ENCODE measurements at regions not wholly inside any gene's neighbourhood (a gene's known extent, or its start where the extent isn't known, plus 50 kb on each side); places are given as distances from the start of the nearest gene placed in this dataset.
A peak's percentile ranks its signal among the peaks of the same experiment; 100 is the strongest.

DNA sequence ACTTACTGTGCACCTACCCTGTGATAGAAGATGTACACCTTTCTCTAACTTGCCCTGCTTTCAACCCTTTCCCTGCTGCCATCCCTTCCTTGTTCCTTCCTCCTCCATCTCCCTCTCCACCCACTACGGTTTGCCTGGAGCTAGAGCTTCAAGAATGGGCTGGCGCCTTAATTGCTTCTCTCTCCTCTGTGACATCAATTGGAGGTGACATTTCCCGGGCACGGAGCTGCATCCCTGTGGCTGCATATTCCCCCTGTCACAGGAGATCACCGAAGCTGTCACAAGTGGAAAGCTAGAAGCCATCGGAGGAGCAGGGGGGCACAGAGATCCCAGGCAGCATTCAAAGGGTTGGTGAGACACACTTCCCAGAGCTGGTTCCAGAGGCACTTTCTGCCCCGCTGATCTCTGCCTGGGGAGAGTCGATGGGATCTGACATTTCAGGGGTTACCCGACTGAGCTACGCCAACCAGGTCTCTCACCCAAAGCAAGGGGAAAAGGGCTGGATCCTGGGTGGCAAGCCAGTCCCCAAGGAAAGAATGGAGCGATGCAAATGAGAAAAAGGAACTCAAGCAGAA lies 604.9 kb downstream of the MED13L start:
- TF ChIP-seq, protein P1, sequence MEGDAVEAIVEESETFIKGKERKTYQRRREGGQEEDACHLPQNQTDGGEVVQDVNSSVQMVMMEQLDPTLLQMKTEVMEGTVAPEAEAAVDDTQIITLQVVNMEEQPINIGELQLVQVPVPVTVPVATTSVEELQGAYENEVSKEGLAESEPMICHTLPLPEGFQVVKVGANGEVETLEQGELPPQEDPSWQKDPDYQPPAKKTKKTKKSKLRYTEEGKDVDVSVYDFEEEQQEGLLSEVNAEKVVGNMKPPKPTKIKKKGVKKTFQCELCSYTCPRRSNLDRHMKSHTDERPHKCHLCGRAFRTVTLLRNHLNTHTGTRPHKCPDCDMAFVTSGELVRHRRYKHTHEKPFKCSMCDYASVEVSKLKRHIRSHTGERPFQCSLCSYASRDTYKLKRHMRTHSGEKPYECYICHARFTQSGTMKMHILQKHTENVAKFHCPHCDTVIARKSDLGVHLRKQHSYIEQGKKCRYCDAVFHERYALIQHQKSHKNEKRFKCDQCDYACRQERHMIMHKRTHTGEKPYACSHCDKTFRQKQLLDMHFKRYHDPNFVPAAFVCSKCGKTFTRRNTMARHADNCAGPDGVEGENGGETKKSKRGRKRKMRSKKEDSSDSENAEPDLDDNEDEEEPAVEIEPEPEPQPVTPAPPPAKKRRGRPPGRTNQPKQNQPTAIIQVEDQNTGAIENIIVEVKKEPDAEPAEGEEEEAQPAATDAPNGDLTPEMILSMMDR (conservative IDR thresholded peaks at IDR 0.05) = no peak
- no peak for TF ChIP-seq ZFX (IDR thresholded peaks at IDR 0.05)
- H3K27ac ChIP-seq = no peak overlapping the region

DNA sequence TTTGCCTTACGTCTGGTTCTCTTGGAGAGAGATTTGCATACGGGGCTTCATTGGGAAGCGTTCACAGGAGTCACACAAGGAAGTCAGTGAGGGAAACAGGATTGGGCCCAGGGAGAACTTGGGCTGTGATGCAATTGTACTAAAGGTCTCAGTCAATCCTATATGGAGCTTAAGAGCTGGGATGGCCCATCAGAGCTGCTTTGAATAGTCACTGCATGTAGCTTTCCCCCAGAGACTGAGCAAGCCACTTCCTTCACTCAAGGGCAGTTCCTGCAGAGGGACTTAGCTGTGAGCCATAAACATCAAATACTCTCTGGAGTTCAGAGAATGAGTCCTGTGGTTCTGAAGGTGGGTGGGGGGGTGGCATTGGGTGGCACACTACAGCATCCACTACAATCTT lies 605.4 kb downstream of the MED13L start:
- TF ChIP-seq, protein P1 (conservative IDR thresholded peaks at IDR 0.05) = no peak
- no peak for TF ChIP-seq ZFX (IDR thresholded peaks at IDR 0.05)
- no peak overlapping the region for H3K27ac ChIP-seq

DNA sequence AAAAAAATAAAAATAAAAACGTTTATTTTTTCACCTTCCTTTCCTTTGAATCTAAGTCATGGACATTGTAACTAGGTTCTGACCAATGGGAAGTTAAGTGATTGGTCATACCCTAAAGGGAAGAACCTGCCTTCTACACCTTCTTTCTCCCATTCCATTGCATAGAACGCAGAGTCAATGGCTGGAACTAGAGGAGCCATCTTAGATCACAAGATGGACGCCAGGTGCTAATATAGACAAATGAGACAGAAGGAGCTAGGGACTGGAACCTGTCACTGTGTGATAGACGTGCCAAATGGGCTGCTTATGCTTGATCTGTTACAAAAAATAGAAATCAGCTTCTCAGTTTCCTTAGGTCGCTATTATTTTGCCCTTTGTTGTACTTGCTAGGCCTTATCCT lies 606.6 kb downstream of the MED13L start:
- TF ChIP-seq, protein P1 (conservative IDR thresholded peaks at IDR 0.05) = no peak
- no peak for TF ChIP-seq ZFX (IDR thresholded peaks at IDR 0.05)

DNA sequence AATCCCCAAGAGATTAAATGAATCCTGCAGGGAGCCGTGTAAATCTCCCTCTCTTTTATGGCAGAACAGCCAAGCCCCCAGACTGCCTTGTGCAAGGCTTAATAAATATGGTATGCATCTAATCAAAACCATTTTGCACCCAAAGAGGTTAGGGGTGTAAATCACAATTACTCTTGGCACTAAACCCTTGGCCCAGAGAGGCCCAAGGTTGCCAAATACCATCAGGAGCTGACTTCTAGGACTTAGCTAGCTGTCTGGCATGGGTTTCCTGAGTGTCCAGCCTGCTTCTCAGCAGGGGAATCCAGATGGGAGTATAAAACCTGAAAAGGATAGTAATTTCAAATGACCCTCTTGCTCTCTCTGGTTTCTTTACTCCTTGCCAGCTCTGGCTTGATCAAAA lies 610.4 kb downstream of the MED13L start:
- TF ChIP-seq ZFX (IDR thresholded peaks at IDR 0.05) = no peak
- TF ChIP-seq, protein P1 (conservative IDR thresholded peaks at IDR 0.05) = no peak
- H3K27ac ChIP-seq = no peak overlapping the region

More for the DNA sequence above, 606.6 kb downstream of the MED13L start:
- no peak overlapping the region for H3K27ac ChIP-seq

DNA sequence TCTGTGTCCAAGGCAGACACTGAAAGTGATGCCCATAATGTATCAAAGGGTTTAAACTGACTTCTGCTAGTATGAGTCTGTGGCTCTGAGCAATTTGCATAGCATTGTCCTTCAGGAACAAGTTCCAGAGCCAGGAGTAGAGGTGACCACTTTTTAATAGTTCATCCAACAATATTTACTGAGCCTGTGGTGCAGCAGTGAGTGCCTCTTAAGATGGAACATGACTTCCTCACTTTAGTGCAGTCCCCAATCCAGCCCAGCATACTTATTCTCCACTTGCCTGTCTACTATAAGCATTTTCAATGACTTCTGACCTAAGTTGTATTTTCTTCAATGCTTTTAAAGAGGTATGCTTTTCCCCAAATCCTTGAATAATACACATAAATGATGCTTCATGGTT lies 611.3 kb downstream of the MED13L start:
- no peak overlapping the region for H3K27ac ChIP-seq
- TF ChIP-seq, protein P1 (conservative IDR thresholded peaks at IDR 0.05) = no peak
- TF ChIP-seq ZFX (IDR thresholded peaks at IDR 0.05) = no peak

DNA sequence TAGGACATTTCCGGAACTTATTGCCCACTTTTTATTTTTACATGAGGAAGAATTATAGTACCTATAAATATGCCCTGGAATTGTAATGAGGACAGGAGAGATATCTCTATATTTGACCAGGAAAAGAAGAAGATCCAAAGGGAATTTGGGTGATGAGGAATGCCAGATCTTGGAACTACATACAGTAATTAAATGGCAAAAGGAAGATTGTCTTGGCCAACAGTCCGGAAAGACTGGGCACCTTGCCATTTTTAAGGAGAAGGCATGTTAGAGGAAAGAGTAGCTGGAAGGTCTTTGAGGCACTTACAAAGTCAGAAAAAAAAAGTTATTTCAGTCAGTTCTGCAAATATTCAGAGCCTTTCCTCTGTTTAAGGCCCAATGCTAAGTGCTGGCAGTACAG lies 616.4 kb downstream of the MED13L start:
- peak overlapping the region; percentile 73; the same call in 1 of the 2 replicates for H3K27ac ChIP-seq
- no peak for TF ChIP-seq ZFX (IDR thresholded peaks at IDR 0.05)
- TF ChIP-seq, protein P1 (conservative IDR thresholded peaks at IDR 0.05) = no peak; the same call in 1 of the 2 replicates

DNA sequence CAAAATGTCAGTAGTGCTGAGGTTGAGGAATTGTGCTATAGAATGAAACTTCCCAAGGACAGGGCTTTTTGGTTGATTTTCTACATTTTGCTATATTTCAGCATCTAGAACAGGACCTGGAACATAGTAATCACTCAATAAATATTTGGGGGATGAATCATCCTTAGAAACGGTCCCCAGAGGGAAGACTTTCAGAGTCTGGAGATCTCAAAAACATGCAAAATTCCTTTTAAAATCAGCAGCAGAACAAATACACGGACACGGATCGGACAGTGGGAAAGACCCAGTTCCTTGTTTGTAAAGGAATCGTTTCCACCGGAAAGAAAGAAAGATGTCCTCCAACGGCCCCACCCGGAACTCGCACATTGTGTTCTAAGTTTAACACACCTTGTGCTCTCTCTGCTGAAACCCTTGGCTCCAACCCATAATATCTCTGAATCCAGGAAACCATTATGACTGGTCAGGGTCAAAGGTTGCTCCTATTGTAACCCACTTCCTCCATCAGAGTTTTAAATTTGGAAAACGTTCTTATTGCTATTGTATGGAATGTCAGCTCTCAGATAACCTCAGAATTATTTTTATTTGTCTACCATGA lies 617.2 kb downstream of the MED13L start:
- H3K27ac ChIP-seq = peak overlapping the region; percentile 65; the same call in 1 of the 2 replicates
- TF ChIP-seq, protein P1 (conservative IDR thresholded peaks at IDR 0.05) = no peak
- TF ChIP-seq ZFX (IDR thresholded peaks at IDR 0.05) = no peak

Measured in C4-2B (cell line).